Lower leg skin (tissue), 3 donors: ENCODE measurements at regions not wholly inside any gene's neighbourhood (a gene's known extent, or its start where the extent isn't known, plus 50 kb on each side); places are given as distances from the start of the nearest gene placed in this dataset.

Experiments
- POLR2A ChIP-seq, 2 donors: fragments of 450-650 bp; IDR thresholded peaks; one replicate each; pipeline ENCODE4 v1.6.1; 2016 to 2017; ENCODE audit warnings: antibody characterized with exemption in 2 of 2, mild to moderate bottlenecking in 1 of 2, moderate library complexity in 1 of 2
- TF ChIP-seq, protein P1 (sequence below), 3 donors: fragments of 450-650 bp; IDR thresholded peaks; one replicate each; pipeline ENCODE4 v1.5.1; 2016; ENCODE audit warnings: antibody characterized with exemption in 3 of 3, mild to moderate bottlenecking in 3 of 3, moderate library complexity in 2 of 3

DNA sequence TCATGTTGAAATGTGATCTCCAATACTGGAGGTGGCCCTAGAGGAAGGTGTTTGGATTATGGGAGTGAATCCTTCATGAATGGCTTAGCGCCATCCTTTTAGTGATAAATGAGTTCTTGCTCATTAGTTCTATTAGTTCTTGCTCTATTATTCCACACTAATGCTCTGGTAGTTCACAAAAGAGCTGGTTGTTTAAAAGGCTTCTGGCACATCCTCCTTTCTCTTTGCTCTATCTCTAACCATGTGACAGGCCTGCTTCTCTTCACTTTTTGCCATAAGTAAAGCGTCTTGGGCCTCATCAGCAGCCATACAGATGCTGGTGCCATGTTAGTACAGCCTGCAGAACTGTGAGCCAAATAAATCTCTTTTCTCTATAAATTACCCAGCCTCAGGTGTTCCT is 469.9 kb downstream of the GUCY1A2 start:
- TF ChIP-seq, protein P1, sequence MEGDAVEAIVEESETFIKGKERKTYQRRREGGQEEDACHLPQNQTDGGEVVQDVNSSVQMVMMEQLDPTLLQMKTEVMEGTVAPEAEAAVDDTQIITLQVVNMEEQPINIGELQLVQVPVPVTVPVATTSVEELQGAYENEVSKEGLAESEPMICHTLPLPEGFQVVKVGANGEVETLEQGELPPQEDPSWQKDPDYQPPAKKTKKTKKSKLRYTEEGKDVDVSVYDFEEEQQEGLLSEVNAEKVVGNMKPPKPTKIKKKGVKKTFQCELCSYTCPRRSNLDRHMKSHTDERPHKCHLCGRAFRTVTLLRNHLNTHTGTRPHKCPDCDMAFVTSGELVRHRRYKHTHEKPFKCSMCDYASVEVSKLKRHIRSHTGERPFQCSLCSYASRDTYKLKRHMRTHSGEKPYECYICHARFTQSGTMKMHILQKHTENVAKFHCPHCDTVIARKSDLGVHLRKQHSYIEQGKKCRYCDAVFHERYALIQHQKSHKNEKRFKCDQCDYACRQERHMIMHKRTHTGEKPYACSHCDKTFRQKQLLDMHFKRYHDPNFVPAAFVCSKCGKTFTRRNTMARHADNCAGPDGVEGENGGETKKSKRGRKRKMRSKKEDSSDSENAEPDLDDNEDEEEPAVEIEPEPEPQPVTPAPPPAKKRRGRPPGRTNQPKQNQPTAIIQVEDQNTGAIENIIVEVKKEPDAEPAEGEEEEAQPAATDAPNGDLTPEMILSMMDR (IDR thresholded peaks at IDR 0.05) = no peak
- TF ChIP-seq POLR2A (IDR thresholded peaks at IDR 0.05) = no peak
